Lung (tissue), 11 donors: ENCODE measurements at regions not wholly inside any gene's neighbourhood (a gene's known extent, or its start where the extent isn't known, plus 50 kb on each side); places are given as distances from the start of the nearest gene placed in this dataset.

Experiments used
- ATAC-seq: fragments of 200-7000 bp; cut with Tn5 transposase; one replicate; pipeline ENCODE4 v1.9.1; 2020; ENCODE audit warnings: moderate number of reproducible peaks; ENCODE audit not compliant: insufficient read depth, low FRiP score
- DNase-seq, 3 donors: peaks; one replicate each; pipeline ENCODE4 v3.0.0-alpha.2; 2013 to 2017
- H3K27ac ChIP-seq, 2 donors: one replicate each; pipeline ENCODE4 v1.5.1; 2013; ENCODE audit warnings: mild to moderate bottlenecking in 2 of 2, moderate library complexity in 2 of 2, control low read depth in 1 of 2, inconsistent platforms in 1 of 2, low read depth in 1 of 2, low read length in 1 of 2
- H3K27me3 ChIP-seq, 3 donors: one replicate each; pipeline ENCODE4 v1.5.1; 2013; ENCODE audit warnings: low read length in 2 of 3; ENCODE audit not compliant: control insufficient read depth in 3 of 3, insufficient read depth in 3 of 3
- H3K36me3 ChIP-seq, 4 donors: one replicate each; pipeline ENCODE4 v1.5.1; 2013; ENCODE audit warnings: low read length in 4 of 4, mild to moderate bottlenecking in 1 of 4, moderate library complexity in 1 of 4; ENCODE audit not compliant: control insufficient read depth in 4 of 4, insufficient read depth in 4 of 4
- H3K4me1 ChIP-seq, 5 donors: one replicate each; pipeline ENCODE4 v1.5.1; 2013; ENCODE audit warnings: low read length in 5 of 5, mild to moderate bottlenecking in 2 of 5, moderate library complexity in 1 of 5; ENCODE audit not compliant: control insufficient read depth in 5 of 5, insufficient read depth in 5 of 5
- H3K4me3 ChIP-seq: one replicate; pipeline ENCODE4 v1.5.1; 2013; ENCODE audit warnings: mild to moderate bottlenecking, control low read depth, moderate library complexity
- H3K9ac ChIP-seq, 2 donors: one replicate each; pipeline ENCODE4 v1.5.1; 2013; ENCODE audit warnings: low read length in 2 of 2, control low read depth in 1 of 2; ENCODE audit not compliant: insufficient read depth in 1 of 2
- H3K9me3 ChIP-seq, 4 donors: one replicate each; pipeline ENCODE4 v1.5.1; 2013; ENCODE audit warnings: low read length in 3 of 4, mild to moderate bottlenecking in 1 of 4, moderate library complexity in 1 of 4; ENCODE audit not compliant: control insufficient read depth in 4 of 4, insufficient read depth in 3 of 4
- CTCF ChIP-seq: IDR thresholded peaks from 2 replicates; pipeline ENCODE4 v1.5.1; 2012; ENCODE audit warnings: mild to moderate bottlenecking; ENCODE audit errors: control extremely low read depth, extremely low read depth
- WGBS, 2 donors: extraction: QIAGEN DNeasy Blood & Tissue Kit; methylation state at CpG; one replicate each; pipeline ENCODE4 v1.1.7; 2013; 5-methylcytosine and 5-hydroxymethylcytosine counted together
- donor health status: control.
- donor health status: control.
- donor health status: Bipolar disorder and iron deficiency.
- donor health status: healthy.
- donor health status: DM: yes; HTN: yes; CAD: no.

DNA sequence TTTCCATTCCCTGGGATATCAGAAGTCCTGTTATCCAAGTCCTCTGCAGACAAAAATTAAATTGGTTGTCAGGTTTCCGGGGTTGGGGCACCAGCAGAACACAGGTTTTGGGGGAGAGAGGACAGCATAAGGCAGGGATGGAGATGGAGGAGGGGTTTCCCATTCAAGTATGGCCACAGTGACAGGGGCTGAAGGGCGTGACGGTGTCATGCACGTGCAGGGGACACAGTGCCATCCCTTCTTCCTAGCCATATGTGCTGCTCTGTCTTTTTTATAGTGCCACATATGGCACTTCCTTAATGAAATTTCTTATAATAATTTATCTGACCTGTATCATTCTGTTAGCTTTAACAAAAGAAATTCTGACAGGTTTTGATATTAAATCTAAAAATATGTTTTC, 259.2 kb downstream of the PTEN start:
- no peak for TF ChIP-seq CTCF
- no peak for DNase-seq
- Histone ChIP-seq H3K27ac (no peak overlapping the region), H3K27me3 (no peaks in the 10 kb centered on the region), H3K4me3 (no peak overlapping the region), H3K36me3 (no peaks in the 10 kb centered on the region), H3K9me3 (no peaks in the 10 kb centered on the region), H3K4me1 (peaks cover 0 to 9% (median 0%) of the 10 kb centered on the region in 5 donors), H3K9ac (no peak overlapping the region)
- WGBS, 2 donors: 90 to 92% methylated on average over 4 of the region's 4 CpGs
- ATAC-seq: no peak

DNA sequence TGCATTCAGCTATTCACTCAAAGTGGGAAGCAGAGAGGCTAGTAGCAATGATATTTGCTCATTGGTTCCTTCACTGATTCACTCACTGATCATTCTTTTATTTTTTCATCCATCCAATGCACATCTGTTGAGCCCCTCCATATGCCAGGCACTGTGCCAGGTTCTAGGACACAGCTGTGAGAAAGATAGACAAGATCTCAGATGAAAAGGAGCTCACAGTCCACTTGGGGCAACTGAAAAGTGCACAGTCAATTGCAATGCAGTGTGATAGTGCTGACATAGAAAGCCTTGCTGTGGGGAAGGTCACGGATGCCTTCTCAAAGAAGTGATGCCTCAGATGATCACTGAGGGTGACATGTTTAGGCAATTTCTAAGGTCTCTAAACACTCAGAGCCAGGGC, 262.3 kb downstream of the PTEN start:
- no peaks in the 10 kb centered on the region for H3K9me3 ChIP-seq
- WGBS, 2 donors: 95 to 97% methylated on average over 1 of the region's 1 CpG
- H3K36me3 ChIP-seq: no peaks in the 10 kb centered on the region
- no peaks in the 10 kb centered on the region for H3K27me3 ChIP-seq
- no peak overlapping the region for H3K27ac ChIP-seq
- no peak for ATAC-seq
- DNase-seq: no peak
- H3K9ac ChIP-seq: no peak overlapping the region
- TF ChIP-seq CTCF: no peak
- peaks cover 0 to 4% (median 0%) of the 10 kb centered on the region in 5 donors for H3K4me1 ChIP-seq
- H3K4me3 ChIP-seq: no peak overlapping the region

GRCh38 chr10:88126699-88127098, 263.3 kb downstream of the PTEN start:
- Histone ChIP-seq H3K27me3 (no peaks in the 10 kb centered on the region), H3K4me1 (peaks cover 0 to under 1% (median 0%) of the 10 kb centered on the region in 5 donors), H3K4me3 (no peak overlapping the region), H3K9ac (no peak overlapping the region), H3K36me3 (no peaks in the 10 kb centered on the region), H3K9me3 (no peaks in the 10 kb centered on the region), H3K27ac (no peak overlapping the region)
- WGBS, 2 donors: 88 to 89% methylated on average over 1 of the region's 1 CpG
- ATAC-seq (no peak), DNase-seq (no peak)
- no peak for TF ChIP-seq CTCF

GRCh38 chr10:88127269-88127668, 263.8 kb downstream of the PTEN start:
- Histone ChIP-seq H3K36me3 (no peaks in the 10 kb centered on the region), H3K9me3 (no peaks in the 10 kb centered on the region), H3K4me3 (no peak overlapping the region), H3K4me1 (peaks cover 0 to 4% (median 0%) of the 10 kb centered on the region in 5 donors), H3K27ac (no peak overlapping the region), H3K9ac (no peak overlapping the region), H3K27me3 (no peaks in the 10 kb centered on the region)
- ATAC-seq (no peak), DNase-seq (no peak)
- 49 to 71% methylated on average over 2 of the region's 2 CpGs for WGBS, 2 donors
- TF ChIP-seq CTCF: no peak
